HFF-Myc (cell line): ENCODE measurements at regions not wholly inside any gene's neighbourhood (a gene's known extent, or its start where the extent isn't known, plus 50 kb on each side); places are given as distances from the start of the nearest gene placed in this dataset.

Experiments used
- DNase-seq: peaks from one replicate; pipeline ENCODE4 v3.0.0-alpha.2; 2011; ENCODE audit warnings: low read depth; ENCODE audit errors: extremely low read depth
- H3K4me3 ChIP-seq: replicated peaks from 2 replicates; pipeline ENCODE4 v1.5.1; 2011; ENCODE audit warnings: low read depth, mild to moderate bottlenecking, control low read depth, low read length
- TF ChIP-seq, protein P1 (sequence below): IDR thresholded peaks from 2 replicates; pipeline ENCODE4 v1.5.1; 2012; ENCODE audit warnings: mild to moderate bottlenecking, low read depth, low read length, control low read depth; ENCODE audit errors: missing control alignments

DNA sequence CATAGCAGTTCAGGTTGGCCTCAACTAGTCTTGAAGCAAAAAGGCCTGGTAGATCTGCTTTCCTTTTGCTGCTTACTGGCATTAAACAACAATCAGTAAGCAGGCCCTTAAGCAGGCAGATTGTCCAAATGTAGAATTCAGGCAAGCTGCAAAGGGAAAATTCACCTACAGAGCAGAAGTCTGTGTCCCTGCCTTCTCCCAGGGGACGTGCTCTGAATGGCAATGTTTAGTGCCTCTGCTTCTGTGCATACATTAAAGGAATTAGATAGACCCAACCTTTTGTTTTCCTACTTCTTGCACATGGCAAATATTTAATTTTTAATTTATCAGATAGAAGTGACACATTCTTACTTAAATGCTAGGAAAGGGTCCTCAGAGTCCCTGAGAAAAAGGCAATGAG is 328.8 kb upstream of the PIK3R1 start:
- no peak for DNase-seq
- no peak overlapping the region for H3K4me3 ChIP-seq
- TF ChIP-seq, protein P1, sequence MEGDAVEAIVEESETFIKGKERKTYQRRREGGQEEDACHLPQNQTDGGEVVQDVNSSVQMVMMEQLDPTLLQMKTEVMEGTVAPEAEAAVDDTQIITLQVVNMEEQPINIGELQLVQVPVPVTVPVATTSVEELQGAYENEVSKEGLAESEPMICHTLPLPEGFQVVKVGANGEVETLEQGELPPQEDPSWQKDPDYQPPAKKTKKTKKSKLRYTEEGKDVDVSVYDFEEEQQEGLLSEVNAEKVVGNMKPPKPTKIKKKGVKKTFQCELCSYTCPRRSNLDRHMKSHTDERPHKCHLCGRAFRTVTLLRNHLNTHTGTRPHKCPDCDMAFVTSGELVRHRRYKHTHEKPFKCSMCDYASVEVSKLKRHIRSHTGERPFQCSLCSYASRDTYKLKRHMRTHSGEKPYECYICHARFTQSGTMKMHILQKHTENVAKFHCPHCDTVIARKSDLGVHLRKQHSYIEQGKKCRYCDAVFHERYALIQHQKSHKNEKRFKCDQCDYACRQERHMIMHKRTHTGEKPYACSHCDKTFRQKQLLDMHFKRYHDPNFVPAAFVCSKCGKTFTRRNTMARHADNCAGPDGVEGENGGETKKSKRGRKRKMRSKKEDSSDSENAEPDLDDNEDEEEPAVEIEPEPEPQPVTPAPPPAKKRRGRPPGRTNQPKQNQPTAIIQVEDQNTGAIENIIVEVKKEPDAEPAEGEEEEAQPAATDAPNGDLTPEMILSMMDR: no peak

DNA sequence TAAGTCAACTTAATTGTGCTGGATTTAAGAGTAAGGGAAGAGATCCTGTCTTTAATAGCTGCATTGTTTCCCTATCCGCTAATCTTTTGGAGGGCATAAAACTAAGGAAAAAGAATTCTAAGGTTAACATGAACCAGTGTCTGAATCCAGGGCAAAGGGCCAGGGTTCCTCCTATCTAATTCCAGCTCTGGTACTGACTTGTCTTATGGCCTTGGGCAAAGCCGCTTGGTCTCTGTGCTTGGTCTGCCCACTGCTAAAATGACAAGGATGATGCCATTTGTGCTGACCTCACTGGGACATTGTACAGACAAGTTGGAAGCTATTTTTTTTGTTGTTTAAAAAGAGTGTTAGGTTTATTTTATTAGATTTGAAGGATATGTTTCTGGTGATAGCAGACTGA is 334.7 kb upstream of the PIK3R1 start:
- TF ChIP-seq, protein P1: no peak
- H3K4me3 ChIP-seq: no peak overlapping the region
- DNase-seq: no peak

DNA sequence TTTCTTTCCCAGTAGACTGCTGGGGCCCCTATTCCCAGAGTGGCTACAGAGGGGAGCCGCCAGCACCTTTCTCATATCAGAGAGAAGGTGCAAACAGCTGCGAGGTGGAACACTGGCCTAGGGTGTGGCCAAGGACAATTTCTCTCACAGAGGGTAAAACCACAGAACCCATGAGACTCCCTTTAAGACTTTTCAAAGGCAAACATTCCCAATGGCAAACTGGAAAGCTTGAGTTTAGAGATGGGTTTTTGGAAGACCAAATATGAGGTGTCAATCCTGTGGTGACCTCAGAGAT is 335.1 kb upstream of the PIK3R1 start:
- no peak for DNase-seq
- H3K4me3 ChIP-seq: no peak overlapping the region
- TF ChIP-seq, protein P1: no peak

DNA sequence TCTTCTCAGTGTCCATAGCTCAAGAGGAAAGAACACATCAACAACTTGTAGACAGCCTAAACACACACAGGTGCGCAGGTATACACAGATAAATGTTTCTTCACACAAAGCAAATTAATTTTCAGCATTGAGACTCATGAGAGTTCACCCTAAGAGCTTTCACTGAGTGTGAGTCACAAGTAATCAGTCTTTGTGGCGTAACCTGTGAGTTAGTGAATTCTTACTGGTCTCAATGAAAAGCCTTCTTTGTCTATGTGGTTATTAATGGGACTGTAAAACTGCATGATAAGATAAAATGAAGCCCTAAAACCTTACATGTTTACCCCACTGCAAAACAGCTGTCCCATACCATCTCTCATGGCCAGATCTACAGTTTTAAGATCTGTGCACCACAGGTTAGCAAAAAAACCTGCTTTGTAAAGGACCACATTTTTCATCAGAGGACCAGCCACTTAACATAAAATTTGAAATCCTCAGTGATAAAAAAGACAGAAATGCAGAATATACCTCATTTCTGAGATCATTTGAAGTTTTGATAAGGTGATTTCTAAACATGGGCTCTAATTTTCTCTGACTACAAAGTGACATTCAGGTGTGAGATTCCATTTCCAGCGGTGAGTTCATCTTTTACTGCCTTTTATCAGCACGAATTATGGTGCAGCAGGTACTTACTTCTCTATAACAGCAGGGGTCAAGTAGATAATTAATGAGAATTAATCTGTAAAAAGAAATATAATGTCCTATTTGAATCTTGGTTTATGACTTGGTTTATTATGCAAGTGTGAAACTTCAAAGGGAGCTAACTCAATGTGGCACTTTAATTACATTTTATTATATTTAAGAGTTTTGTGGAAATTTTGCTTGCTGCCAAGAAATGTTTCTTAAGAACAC is 335.7 kb upstream of the PIK3R1 start:
- no peak for DNase-seq

DNA sequence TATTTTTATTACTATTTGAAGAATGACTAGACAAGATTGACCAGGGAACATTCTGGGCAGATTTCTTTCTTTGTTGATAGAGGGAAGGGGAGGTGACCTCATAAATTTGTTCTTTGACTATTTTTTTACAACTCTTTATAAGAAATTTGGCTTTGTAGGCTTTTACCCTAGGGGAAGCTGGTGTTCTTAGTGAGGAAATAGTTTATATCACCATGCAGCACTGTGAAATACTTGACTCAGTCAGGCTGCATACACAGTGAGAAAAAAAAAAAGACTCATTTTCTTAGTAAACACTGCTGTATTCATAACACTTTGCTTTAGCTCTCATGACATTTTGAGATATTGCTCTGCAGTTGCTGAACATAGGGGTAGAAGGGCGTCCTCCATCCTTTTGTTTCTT is 336.6 kb upstream of the PIK3R1 start:
- DNase-seq: no peak
- TF ChIP-seq, protein P1: no peak
- no peak overlapping the region for H3K4me3 ChIP-seq

More for the DNA sequence above, 335.7 kb upstream of the PIK3R1 start:
- no peak overlapping the region for H3K4me3 ChIP-seq
- TF ChIP-seq, protein P1: no peak

DNA sequence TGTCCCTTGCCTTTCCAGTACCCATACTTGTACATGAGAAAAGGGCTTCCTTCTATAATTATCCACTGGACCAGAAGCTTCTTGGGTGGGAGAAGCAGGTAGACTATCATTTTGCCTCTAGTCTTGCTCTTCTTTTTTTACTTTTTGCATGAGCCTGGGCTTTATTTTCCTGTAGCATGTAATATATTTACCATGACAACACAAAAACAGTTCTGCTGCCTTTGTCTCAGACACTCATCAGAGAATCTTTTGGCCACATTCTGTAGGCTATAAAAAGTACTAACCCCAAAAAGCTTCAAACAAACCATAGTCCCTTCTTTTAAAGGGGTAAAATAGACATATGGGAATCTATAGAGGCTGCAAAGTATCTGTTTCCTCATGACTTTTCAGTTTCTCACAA is 339.2 kb upstream of the PIK3R1 start:
- DNase-seq: no peak
- TF ChIP-seq, protein P1: no peak
- no peak overlapping the region for H3K4me3 ChIP-seq

DNA sequence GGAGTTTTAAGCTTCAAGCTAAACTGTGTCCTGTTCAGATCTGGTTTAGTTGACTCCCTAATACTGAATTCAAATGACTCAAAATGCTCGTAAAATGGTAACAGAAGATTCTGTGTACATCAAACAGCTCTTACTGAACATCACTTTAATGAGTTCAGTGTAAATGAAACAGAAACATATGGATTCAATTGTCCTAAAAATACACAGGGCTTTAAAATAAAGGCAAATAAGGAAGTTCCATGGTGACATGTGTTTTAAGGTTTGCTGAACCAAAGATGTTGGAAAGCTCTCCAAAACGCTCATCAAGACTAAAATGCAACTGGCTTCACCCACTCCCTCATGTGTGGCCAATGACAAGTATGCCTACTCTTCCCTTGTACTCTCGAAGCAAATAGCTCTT is 340.0 kb upstream of the PIK3R1 start:
- TF ChIP-seq, protein P1: no peak
- DNase-seq: peak; percentile 72
- no peak overlapping the region for H3K4me3 ChIP-seq
